CD4-positive, alpha-beta T cell (primary cell): ENCODE measurements at regions not wholly inside any gene's neighbourhood (a gene's known extent, or its start where the extent isn't known, plus 50 kb on each side); places are given as distances from the start of the nearest gene placed in this dataset.

ENCODE experiments used
- ATAC-seq: fragments of 200-7000 bp; cut with Tn5 transposase; one replicate; pipeline ENCODE4 v1.10.0; 2022; ENCODE audit warnings: mild to moderate bottlenecking; ENCODE audit not compliant: poor library complexity
- CTCF ChIA-PET: fragments of 350-600 bp; sonication (Branson Sonifier 250); formaldehyde crosslinking; loops from one replicate; lab custom pipeline; 2021; ENCODE audit warnings: antibody characterized with exemption, inconsistent platforms; lab: Charles Lee
- POLR2A ChIA-PET: fragments of 350-600 bp; sonication (Branson Sonifier 250); formaldehyde crosslinking; loops from one replicate; lab custom pipeline; 2021; ENCODE audit warnings: antibody characterized with exemption, inconsistent platforms; lab: Charles Lee
- DNase-seq, 14 experiments: peaks; one replicate each; pipeline ENCODE4 v3.0.0-alpha.2; 2013 to 2020; ENCODE audit warnings: mixed read lengths in 2 of 14
- H3K27ac ChIP-seq, 2 donors: one replicate each; pipeline versions ENCODE4 v1.5.1 to v1.7.0; 2013; ENCODE audit warnings: low read length in 2 of 2, low read depth in 1 of 2, mild to moderate bottlenecking in 1 of 2
- H3K27me3 ChIP-seq, 2 experiments: 1 replicate in 1 of 2; 2 replicates in 1 of 2; pipeline versions ENCODE4 v1.6.1 to v1.7.0; 2013; ENCODE audit warnings: low read length in 2 of 2, control low read depth in 1 of 2, mild to moderate bottlenecking in 1 of 2, moderate library complexity in 1 of 2; ENCODE audit not compliant: insufficient read depth in 2 of 2, control insufficient read depth in 1 of 2
- H3K36me3 ChIP-seq: one replicate; pipeline ENCODE4 v1.6.1; 2013; ENCODE audit warnings: low read length, control low read depth; ENCODE audit not compliant: insufficient read depth
- H3K4me1 ChIP-seq: one replicate; pipeline ENCODE4 v1.6.1; 2013; ENCODE audit warnings: low read length, control low read depth; ENCODE audit not compliant: insufficient read depth
- H3K4me3 ChIP-seq: one replicate; pipeline ENCODE4 v1.5.1; 2013; ENCODE audit warnings: mild to moderate bottlenecking, low read length, moderate library complexity
- H3K9me3 ChIP-seq, 2 experiments: 1 replicate in 1 of 2; 2 replicates in 1 of 2; pipeline versions ENCODE4 v1.6.1 to v1.7.0; 2013; ENCODE audit warnings: low read length in 2 of 2, mild to moderate bottlenecking in 2 of 2, control low read depth in 1 of 2, moderate library complexity in 1 of 2; ENCODE audit not compliant: control insufficient read depth in 1 of 2, insufficient read depth in 1 of 2
- H3K27ac Mint-ChIP-seq: one replicate; pipeline ENCODE4 v1.8.0; 2020; ENCODE audit warnings: mixed read lengths
- H3K27me3 Mint-ChIP-seq: one replicate; pipeline ENCODE4 v1.8.0; 2021; ENCODE audit warnings: mixed read lengths
- H3K36me3 Mint-ChIP-seq: one replicate; pipeline ENCODE4 v1.8.0; 2021; ENCODE audit warnings: low read depth, mixed read lengths
- H3K4me1 Mint-ChIP-seq: one replicate; pipeline ENCODE4 v1.8.0; 2021; ENCODE audit warnings: low read depth, mixed read lengths
- H3K4me3 Mint-ChIP-seq: one replicate; pipeline ENCODE4 v1.8.0; 2020; ENCODE audit warnings: mild to moderate bottlenecking, mixed read lengths
- H3K9me3 Mint-ChIP-seq: one replicate; pipeline ENCODE4 v1.8.0; 2020; ENCODE audit warnings: mixed read lengths
- CTCF ChIP-seq: fragments of 200-600 bp; IDR thresholded peaks from one replicate; pipeline ENCODE4 v1.8.0; 2022; ENCODE audit warnings: antibody characterized with exemption, mild to moderate bottlenecking
- intact Hi-C, 2 experiments: fragments of 100-400 bp; cut with DNase I in 1 of 2; cut with micrococcal nuclease in 1 of 2; formaldehyde crosslinking; loops; one replicate each; pipeline versions ENCODE4 v1.15.1 to v1.9.0; 2023 to 2025; cut with DNase I, micrococcal nuclease

DNA sequence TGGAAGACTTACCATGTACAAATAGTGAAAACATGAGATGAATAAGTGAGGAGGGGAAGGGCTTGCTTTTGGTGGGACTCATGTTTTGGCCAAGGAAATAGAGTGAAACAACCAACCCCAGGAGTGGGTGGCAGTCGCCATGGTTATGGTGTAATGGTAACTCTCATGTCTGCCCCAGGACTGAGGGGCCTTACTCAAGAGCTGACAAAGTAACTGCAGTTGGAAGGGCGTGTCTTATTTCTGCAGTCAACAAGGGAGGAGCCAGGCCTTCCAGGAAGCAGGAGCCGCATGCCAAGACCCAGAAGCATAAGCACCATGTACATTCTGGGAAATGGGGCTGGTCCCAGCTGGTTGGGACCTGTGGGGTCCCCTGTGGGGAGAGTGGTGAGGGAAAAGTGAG is 108.5 kb downstream of the UNC5CL start:
- Histone ChIP-seq H3K27me3 (peaks cover 3 to 5% of the 10 kb centered on the region in 2 experiments), H3K4me3 (no peak overlapping the region), H3K36me3 (no peaks in the 10 kb centered on the region), H3K4me1 (no peaks in the 10 kb centered on the region), H3K9me3 (no peaks in the 10 kb centered on the region), H3K27ac (no peak overlapping the region)
- TF ChIP-seq CTCF: no peak
- no peak overlapping the region for H3K27ac Mint-ChIP-seq
- no peaks in the 10 kb centered on the region for H3K36me3 Mint-ChIP-seq
- H3K4me3 Mint-ChIP-seq: no peak overlapping the region
- ATAC-seq: no peak
- H3K4me1 Mint-ChIP-seq: no peaks in the 10 kb centered on the region
- H3K9me3 Mint-ChIP-seq: no peaks in the 10 kb centered on the region
- no peak for DNase-seq
- H3K27me3 Mint-ChIP-seq: peaks cover 26% of the 10 kb centered on the region
- intact Hi-C loops: no loop called here
- ChIA-PET CTCF (no interaction called here), POLR2A (no interaction called here)

- no peak for DNase-seq
- H3K4me3 ChIP-seq: no peak overlapping the region
- H3K36me3 Mint-ChIP-seq: no peaks in the 10 kb centered on the region
- H3K4me3 Mint-ChIP-seq: no peak overlapping the region
- no peaks in the 10 kb centered on the region for H3K9me3 Mint-ChIP-seq
- ATAC-seq: no peak
- no peaks in the 10 kb centered on the region for H3K36me3 ChIP-seq
- peaks cover 29% of the 10 kb centered on the region for H3K27me3 Mint-ChIP-seq
- ChIA-PET CTCF (no interaction called here), POLR2A (no interaction called here)
- H3K9me3 ChIP-seq: no peaks in the 10 kb centered on the region
- H3K27me3 ChIP-seq: peaks cover 3 to 5% of the 10 kb centered on the region in 2 experiments
- no peak for TF ChIP-seq CTCF
- H3K27ac ChIP-seq: no peak overlapping the region
- no peaks in the 10 kb centered on the region for H3K4me1 Mint-ChIP-seq
- H3K27ac Mint-ChIP-seq: no peak overlapping the region
- H3K4me1 ChIP-seq: no peaks in the 10 kb centered on the region
- intact Hi-C loops: no loop called here
Observed at GRCh38 chr6:40930045-40930444, 109.0 kb downstream of the UNC5CL start.

GRCh38 chr6:40929176-40929575 is 109.8 kb downstream of the UNC5CL start:
- Histone ChIP-seq H3K36me3 (no peaks in the 10 kb centered on the region), H3K9me3 (no peaks in the 10 kb centered on the region), H3K4me1 (no peaks in the 10 kb centered on the region), H3K4me3 (no peak overlapping the region), H3K27me3 (peaks cover 3 to 5% of the 10 kb centered on the region in 2 experiments), H3K27ac (no peak overlapping the region)
- intact Hi-C loops: no loop called here
- H3K36me3 Mint-ChIP-seq: no peaks in the 10 kb centered on the region
- no peak for DNase-seq
- no peak for TF ChIP-seq CTCF
- no peak for ATAC-seq
- no peaks in the 10 kb centered on the region for H3K9me3 Mint-ChIP-seq
- peaks cover 21% of the 10 kb centered on the region for H3K27me3 Mint-ChIP-seq
- ChIA-PET POLR2A (no interaction called here), CTCF (interaction anchor here (0.7 kb wide), 1 partner anchor 18 kb away, joined by 3 read pairs; no protein-coding TSS in a partner anchor)
- H3K4me1 Mint-ChIP-seq: no peaks in the 10 kb centered on the region
- H3K27ac Mint-ChIP-seq: no peak overlapping the region
- H3K4me3 Mint-ChIP-seq: no peak overlapping the region
